NB4 (cell line): ENCODE measurements at regions not wholly inside any gene's neighbourhood (a gene's known extent, or its start where the extent isn't known, plus 50 kb on each side); places are given as distances from the start of the nearest gene placed in this dataset.

Experiments
- CTCF ChIP-seq: IDR thresholded peaks from one replicate; pipeline ENCODE4 v1.5.1; 2012; ENCODE audit warnings: low read depth, low read length
- POLR2A ChIP-seq: IDR thresholded peaks from 2 replicates; pipeline ENCODE4 v1.6.1; 2011; ENCODE audit warnings: mild to moderate bottlenecking; ENCODE audit not compliant: insufficient read length; ENCODE audit errors: extremely low read depth

GRCh38 chr1:101183388-101183699 lies 53.5 kb upstream of the S1PR1 start:
- TF ChIP-seq CTCF (no peak), POLR2A (no peak)
